H1 (cell line): ENCODE measurements at regions not wholly inside any gene's neighbourhood (a gene's known extent, or its start where the extent isn't known, plus 50 kb on each side); places are given as distances from the start of the nearest gene placed in this dataset.

Experiments used
- CTCF ChIA-PET: fragments of 300-600 bp; sonication (Branson Sonifier 250); formaldehyde crosslinking; loops from one replicate; lab custom pipeline; 2021; ENCODE audit not compliant: partially characterized antibody; lab: Charles Lee
- POLR2A ChIA-PET: fragments of 300-600 bp; sonication (Branson Sonifier 250); formaldehyde crosslinking; loops from one replicate; lab custom pipeline; 2021; ENCODE audit warnings: inconsistent platforms; ENCODE audit not compliant: partially characterized antibody; lab: Charles Lee
- DNase-seq, 2 experiments: peaks; one replicate each; pipeline versions ENCODE4 v3.0.0 to v3.0.0-alpha.2; 2010 to 2022; ENCODE audit warnings: low spot score in 2 of 2, low read depth in 1 of 2, mixed read lengths in 1 of 2
- FAIRE-seq: peaks from 2 replicates; lab custom pipeline; 2011; peaks lifted over from hg19 to GRCh38; lab: Jason Lieb, UNC
- H2AFZ ChIP-seq: 2 replicates; pipeline ENCODE4 v1.8.1; 2012; ENCODE audit warnings: low read length, inconsistent platforms
- H2AK5ac ChIP-seq: 2 replicates; pipeline ENCODE4 v1.6.1; 2013; ENCODE audit warnings: low read depth, low read length
- H2BK120ac ChIP-seq: replicated peaks from 2 replicates; pipeline ENCODE3; 2013; ENCODE audit warnings: low read depth, low read length, inconsistent platforms
- H2BK12ac ChIP-seq: 2 replicates; pipeline ENCODE4 v1.6.1; 2013; ENCODE audit warnings: low read depth, low read length
- H2BK15ac ChIP-seq: 2 replicates; pipeline ENCODE4 v1.6.1; 2013; ENCODE audit warnings: low read length
- H2BK20ac ChIP-seq: 2 replicates; pipeline ENCODE4 v1.6.1; 2013; ENCODE audit warnings: low read length
- H2BK5ac ChIP-seq: 2 replicates; pipeline ENCODE4 v1.6.1; 2013; ENCODE audit warnings: low read depth, low read length
- H3K14ac ChIP-seq: 2 replicates; pipeline ENCODE4 v1.6.1; 2013; ENCODE audit warnings: inconsistent platforms; ENCODE audit not compliant: insufficient read length
- H3K18ac ChIP-seq: 2 replicates; pipeline ENCODE4 v1.6.1; 2013; ENCODE audit warnings: low read length; ENCODE audit errors: extremely low read depth
- H3K23ac ChIP-seq: 2 replicates; pipeline ENCODE4 v1.6.1; 2013; ENCODE audit warnings: inconsistent platforms; ENCODE audit not compliant: insufficient read length
- H3K23me2 ChIP-seq: 2 replicates; pipeline ENCODE4 v1.6.1; 2013; ENCODE audit warnings: low read depth, low read length
- H3K27ac ChIP-seq: 2 replicates; pipeline ENCODE4 v1.6.1; 2011; ENCODE audit warnings: low read depth, low read length, inconsistent platforms
- H3K27me3 ChIP-seq, 4 experiments: replicated peaks in 1 of 4; 1 replicate in 1 of 4; 2 replicates in 3 of 4; pipeline versions ENCODE4 v1.6.1 to v1.8.1; 2011 to 2013; ENCODE audit warnings: low read length in 3 of 4, mild to moderate bottlenecking in 3 of 4, inconsistent platforms in 2 of 4, mixed read lengths in 2 of 4, moderate library complexity in 1 of 4; ENCODE audit not compliant: control insufficient read depth in 3 of 4, insufficient read depth in 3 of 4; ENCODE audit errors: extremely low read depth in 1 of 4
- H3K36me3 ChIP-seq, 4 experiments: 2 replicates each; pipeline versions ENCODE4 v1.6.1 to v1.8.1; 2011 to 2013; ENCODE audit warnings: mild to moderate bottlenecking in 4 of 4, low read length in 3 of 4, moderate library complexity in 2 of 4, control low read depth in 1 of 4, inconsistent platforms in 1 of 4; ENCODE audit not compliant: insufficient read depth in 4 of 4, control insufficient read depth in 2 of 4
- H3K4ac ChIP-seq: replicated peaks from 2 replicates; pipeline ENCODE3; 2013; ENCODE audit warnings: low read length, low read depth, mixed read lengths, inconsistent platforms; ENCODE audit not compliant: insufficient read length
- H3K4me1 ChIP-seq, 4 experiments: replicated peaks in 1 of 4; 1 replicate in 1 of 4; 2 replicates in 3 of 4; pipeline versions ENCODE4 v1.6.1 to v1.8.1; 2011 to 2013; ENCODE audit warnings: low read length in 3 of 4, inconsistent platforms in 2 of 4, mixed read lengths in 1 of 4; ENCODE audit not compliant: insufficient read depth in 4 of 4, control insufficient read depth in 3 of 4
- H3K4me2 ChIP-seq, 2 experiments: 2 replicates each; pipeline versions ENCODE4 v1.6.1 to v1.8.1; 2011 to 2013; ENCODE audit warnings: low read depth in 2 of 2, low read length in 2 of 2, control low read depth in 1 of 2, inconsistent platforms in 1 of 2, mild to moderate bottlenecking in 1 of 2; ENCODE audit not compliant: insufficient read depth in 1 of 2
- H3K4me3 ChIP-seq, 4 experiments: fragments of 200-600, 300-600 bp in 1 of 4; sonication (generic), shearing (Covaris generic), sonication (Bioruptor Twin) in 1 of 4; 2 replicates each; pipeline versions ENCODE4 v1.5.1 to v1.8.1; 2011 to 2016; ENCODE audit warnings: low read length in 4 of 4, low read depth in 3 of 4, control low read depth in 2 of 4, inconsistent platforms in 2 of 4, mild to moderate bottlenecking in 2 of 4, mixed read lengths in 1 of 4, moderate library complexity in 1 of 4; ENCODE audit not compliant: insufficient read depth in 2 of 4; ENCODE audit errors: extremely low read depth in 1 of 4
- H3K56ac ChIP-seq: replicated peaks from 2 replicates; pipeline ENCODE3; 2013; ENCODE audit warnings: low read depth, mild to moderate bottlenecking, mixed read lengths, low read length, inconsistent platforms; ENCODE audit not compliant: insufficient read length
- H3K79me1 ChIP-seq: 2 replicates; pipeline ENCODE4 v1.6.1; 2013; ENCODE audit warnings: low read depth, low read length, control low read depth
- H3K79me2 ChIP-seq, 2 experiments: 2 replicates each; pipeline versions ENCODE4 v1.6.1 to v1.8.1; 2012 to 2013; ENCODE audit warnings: low read length in 2 of 2, mild to moderate bottlenecking in 2 of 2, inconsistent platforms in 1 of 2; ENCODE audit not compliant: insufficient read depth in 2 of 2, control insufficient read depth in 1 of 2
- H3K9ac ChIP-seq, 4 experiments: replicated peaks in 1 of 4; 1 replicate in 1 of 4; 2 replicates in 3 of 4; pipeline versions ENCODE4 v1.6.1 to v1.8.1; 2011 to 2013; ENCODE audit warnings: low read depth in 3 of 4, low read length in 3 of 4, control low read depth in 2 of 4, mild to moderate bottlenecking in 2 of 4, moderate library complexity in 2 of 4, inconsistent platforms in 1 of 4; ENCODE audit errors: extremely low read depth in 1 of 4
- H3K9me3 ChIP-seq, 2 experiments: 2 replicates each; pipeline versions ENCODE4 v1.6.1 to v1.8.1; 2012 to 2013; ENCODE audit warnings: mild to moderate bottlenecking in 2 of 2, moderate library complexity in 2 of 2, control low read depth in 1 of 2, inconsistent platforms in 1 of 2, low read depth in 1 of 2, low read length in 1 of 2, mixed read lengths in 1 of 2; ENCODE audit not compliant: insufficient read depth in 2 of 2
- H4K20me1 ChIP-seq, 2 experiments: replicated peaks in 1 of 2; 2 replicates each; pipeline versions ENCODE3 to v1.8.1; 2011 to 2013; ENCODE audit warnings: inconsistent platforms in 2 of 2, low read length in 2 of 2, mild to moderate bottlenecking in 1 of 2; ENCODE audit not compliant: insufficient read depth in 2 of 2, control insufficient read depth in 1 of 2
- H4K5ac ChIP-seq: 2 replicates; pipeline ENCODE4 v1.6.1; 2013; ENCODE audit warnings: low read length, low read depth, mixed read lengths, inconsistent platforms; ENCODE audit not compliant: insufficient read length
- H4K8ac ChIP-seq: 2 replicates; pipeline ENCODE4 v1.8.0; 2013; ENCODE audit warnings: mild to moderate bottlenecking, moderate library complexity, low read length, inconsistent platforms; ENCODE audit not compliant: insufficient read depth; ENCODE audit errors: extremely low read depth
- H4K91ac ChIP-seq: replicated peaks from 2 replicates; pipeline ENCODE3; 2013; ENCODE audit warnings: low read length, mixed read lengths, inconsistent platforms; ENCODE audit not compliant: insufficient read length
- CTBP2 ChIP-seq: IDR thresholded peaks from 2 replicates; pipeline ENCODE4 v1.7.0; 2011; ENCODE audit warnings: borderline replicate concordance, mild to moderate bottlenecking, moderate library complexity, mixed read lengths, low read length; ENCODE audit not compliant: insufficient read depth, insufficient read length
- PHF8 ChIP-seq: fragments of 200-600 bp; sonication (generic); conservative IDR thresholded peaks from 2 replicates; pipeline ENCODE4 v1.7.1; 2012; ENCODE audit warnings: low read depth, mild to moderate bottlenecking, inconsistent platforms, low read length, moderate library complexity
- WGBS, 2 experiments: shearing (Covaris generic) in 1 of 2; methylation state at CpG; one replicate each; pipeline versions ENCODE4 v1.1.6 to v1.1.7; 2013 to 2015; ENCODE audit warnings: low lambda C conversion rate in 2 of 2, mixed read lengths in 2 of 2, inconsistent platforms in 1 of 2, low coverage in 1 of 2, missing lambda C conversion rate in 1 of 2; ENCODE audit not compliant: insufficient replicate concordance in 2 of 2, insufficient coverage in 1 of 2, insufficient read length in 1 of 2; ENCODE audit errors: extremely low coverage in 1 of 2, missing lambda C conversion rate in 1 of 2; 5-methylcytosine and 5-hydroxymethylcytosine counted together

DNA sequence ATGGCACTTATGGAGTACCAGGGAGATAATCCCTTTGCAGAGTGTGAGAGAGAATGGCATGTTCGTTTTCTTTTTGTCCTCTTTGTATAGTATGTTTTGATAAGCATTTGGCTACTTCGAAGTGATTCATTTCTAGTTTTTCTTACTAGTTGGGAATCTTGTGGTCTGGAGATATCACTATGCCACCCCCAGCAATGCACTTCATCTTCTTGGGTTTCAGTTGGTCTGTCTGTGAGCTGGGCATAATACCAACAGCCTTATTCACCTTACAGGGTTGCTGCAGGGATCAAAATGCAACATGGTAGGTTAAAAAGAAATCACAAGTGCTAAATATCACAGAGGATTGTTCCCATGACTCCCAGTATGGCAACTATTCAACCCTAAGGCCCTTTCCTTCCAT, 387.8 kb upstream of the CADM1 start:
- FAIRE-seq (no peak), DNase-seq (no peak)
- 80% methylated on average over 2 of the region's 2 CpGs; no CpG with 5 or more reads in 1 of the 2 experiments for WGBS, 2 experiments

More for the DNA sequence above, 387.8 kb upstream of the CADM1 start:
- Histone ChIP-seq H3K79me1 (no peaks in the 10 kb centered on the region), H3K4me3 (no peak overlapping the region), H3K56ac (no peak overlapping the region), H3K27ac (no peak overlapping the region), H2AK5ac (no peak overlapping the region), H3K4ac (no peak overlapping the region), H3K14ac (no peak overlapping the region), H4K8ac (no peak overlapping the region), H3K4me1 (no peaks in the 10 kb centered on the region), H3K4me2 (no peak overlapping the region), H2BK5ac (no peak overlapping the region), H2BK20ac (no peak overlapping the region), H3K79me2 (no peaks in the 10 kb centered on the region), H3K18ac (no peak overlapping the region), H3K23ac (no peak overlapping the region), H4K5ac (no peak overlapping the region), H4K20me1 (no peaks in the 10 kb centered on the region), H2AFZ (no peak overlapping the region), H2BK120ac (no peak overlapping the region), H3K9ac (no peak overlapping the region), H3K9me3 (no peaks in the 10 kb centered on the region), H3K27me3 (no peaks in the 10 kb centered on the region), H4K91ac (no peak overlapping the region), H3K23me2 (peaks cover 4% of the 10 kb centered on the region; the same call in 1 of the 2 replicates), H2BK12ac (no peak overlapping the region), H3K36me3 (no peaks in the 10 kb centered on the region), H2BK15ac (no peak overlapping the region)
- ChIA-PET POLR2A (no interaction called here), CTCF (no interaction called here)
- no peak for TF ChIP-seq CTBP2
- TF ChIP-seq PHF8, result no peak
